Activated CD4-positive, alpha-beta T cell treated with anti-CD3 and anti-CD28 coated beads for 36 hours (primary cell): ENCODE measurements at regions not wholly inside any gene's neighbourhood (a gene's known extent, or its start where the extent isn't known, plus 50 kb on each side); places are given as distances from the start of the nearest gene placed in this dataset.
"Not testable (repeated sequence)": the region's sequence is repeated elsewhere in the genome, so short reads cannot be mapped to it uniquely, and the experiment has no call there.

Source experiments
- ATAC-seq: fragments of 200-7000 bp; cut with Tn5 transposase; one replicate; pipeline ENCODE4 v1.10.0; 2021; ENCODE audit warnings: mild to moderate bottlenecking, moderate library complexity
- CTCF ChIA-PET: fragments of 350-600 bp; sonication (Branson Sonifier 250); formaldehyde crosslinking; loops from one replicate; lab custom pipeline; 2021; ENCODE audit warnings: antibody characterized with exemption; lab: Charles Lee
- POLR2A ChIA-PET: fragments of 350-600 bp; sonication (Branson Sonifier 250); formaldehyde crosslinking; loops from one replicate; lab custom pipeline; 2021; ENCODE audit warnings: antibody characterized with exemption, inconsistent platforms; lab: Charles Lee
- DNase-seq: peaks from one replicate; pipeline ENCODE4 v3.0.0-alpha.2; 2020
- H3K27ac Mint-ChIP-seq: one replicate; pipeline ENCODE4 v1.8.0; 2021; ENCODE audit warnings: mixed read lengths
- H3K27me3 Mint-ChIP-seq: one replicate; pipeline ENCODE4 v1.8.0; 2021; ENCODE audit warnings: mixed read lengths
- H3K36me3 Mint-ChIP-seq: one replicate; pipeline ENCODE4 v1.8.0; 2021; ENCODE audit warnings: low read depth, mixed read lengths
- H3K4me1 Mint-ChIP-seq: one replicate; pipeline ENCODE4 v1.8.0; 2021; ENCODE audit warnings: mixed read lengths
- H3K4me3 Mint-ChIP-seq: one replicate; pipeline ENCODE4 v1.8.0; 2021; ENCODE audit warnings: mild to moderate bottlenecking, moderate library complexity, mixed read lengths
- H3K9me3 Mint-ChIP-seq: one replicate; pipeline ENCODE4 v1.8.0; 2021; ENCODE audit warnings: low read depth, mixed read lengths
- intact Hi-C, 2 experiments: fragments of 100-400 bp; cut with DNase I in 1 of 2; cut with micrococcal nuclease in 1 of 2; formaldehyde crosslinking; loops; one replicate each; pipeline versions ENCODE4 v1.14.2 to v1.15.1; 2022 to 2024; cut with DNase I, micrococcal nuclease

DNA sequence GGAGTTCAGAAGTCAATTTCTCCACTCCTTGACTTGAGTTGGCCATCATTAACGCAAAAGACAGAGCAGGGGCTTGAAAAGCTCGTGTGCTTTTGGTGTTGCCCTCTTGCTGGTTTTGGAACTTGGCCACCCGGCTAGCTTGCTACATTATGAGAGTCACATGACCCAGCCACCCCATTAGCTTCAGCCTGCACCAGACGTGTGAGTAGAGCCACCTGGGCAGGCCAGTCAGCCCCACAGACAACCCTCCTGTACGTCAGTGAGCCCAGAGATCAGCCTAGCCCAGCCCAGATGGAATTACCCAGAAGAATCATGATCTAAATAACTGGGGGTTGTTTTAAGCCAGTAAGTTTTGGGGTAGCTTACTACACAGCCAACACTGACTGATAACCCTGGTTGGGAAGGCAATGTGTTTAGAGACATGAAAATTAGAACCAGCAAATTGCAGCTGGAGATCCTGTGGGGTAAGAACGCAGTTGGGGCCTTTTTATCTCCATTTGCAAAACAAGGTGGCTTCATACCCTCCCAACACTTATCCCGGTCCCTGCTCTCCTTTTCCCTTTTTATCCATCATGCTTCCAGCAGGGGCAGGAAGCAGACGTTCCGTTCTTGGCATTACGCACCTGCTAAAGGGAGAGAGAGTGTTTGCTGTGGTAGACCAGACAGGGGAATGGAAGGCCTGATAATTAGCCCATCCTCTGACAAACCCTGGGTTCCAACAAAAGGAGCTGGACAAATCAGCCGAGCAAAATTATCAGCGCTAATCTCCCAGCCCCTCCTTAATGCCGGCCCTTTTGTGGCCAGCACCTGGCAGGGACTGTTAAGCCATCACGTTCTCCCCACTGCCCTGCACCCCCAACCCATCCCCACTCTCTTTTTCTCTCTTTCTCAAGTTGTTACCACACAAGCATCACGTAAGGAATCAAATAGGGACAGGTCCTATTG is 548.7 kb upstream of the CADM1 start:
- POLR2A ChIA-PET = no interaction called here
- intact Hi-C loops = no loop called here

DNA sequence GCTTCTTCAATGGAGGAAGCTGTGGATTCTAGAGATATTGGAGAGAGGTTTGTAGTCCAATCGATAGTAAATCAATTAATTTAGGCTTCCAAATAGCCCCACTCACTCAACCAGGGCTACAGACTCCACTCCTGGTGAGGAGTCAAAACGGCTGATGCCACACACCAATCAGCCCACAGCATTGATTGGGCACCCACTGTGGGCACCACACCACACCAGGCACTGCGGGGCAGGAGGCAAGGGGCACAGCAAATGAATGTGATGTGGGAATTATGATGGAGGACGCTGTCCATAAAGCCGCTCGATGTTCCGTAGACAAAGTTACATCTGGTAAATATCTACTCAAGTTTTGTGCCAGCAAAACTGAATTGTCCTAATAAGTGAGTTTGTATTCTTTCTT is 547.3 kb upstream of the CADM1 start:
- Mint-ChIP-seq H3K4me3 (no peak overlapping the region), H3K27me3 (peaks cover 5% of the 10 kb centered on the region), H3K27ac (no peak overlapping the region), H3K36me3 (no peaks in the 10 kb centered on the region), H3K9me3 (no peaks in the 10 kb centered on the region), H3K4me1 (no peaks in the 10 kb centered on the region)
- ChIA-PET POLR2A (no interaction called here), CTCF (no interaction called here)
- intact Hi-C loops = no loop called here
- DNase-seq (no peak), ATAC-seq (no peak)

More for the DNA sequence above, 548.7 kb upstream of the CADM1 start:
- Mint-ChIP-seq H3K4me1 (no peaks in the 10 kb centered on the region), H3K27ac (no peak overlapping the region), H3K36me3 (no peaks in the 10 kb centered on the region), H3K4me3 (no peak overlapping the region), H3K9me3 (no peaks in the 10 kb centered on the region), H3K27me3 (peaks cover 5% of the 10 kb centered on the region)
- CTCF ChIA-PET = no interaction called here
- DNase-seq = no peak
- no peak for ATAC-seq

GRCh38 chr11:116049383-116049782 is 545.2 kb upstream of the CADM1 start:
- no peaks in the 10 kb centered on the region for H3K4me1 Mint-ChIP-seq
- no peak overlapping the region for H3K27ac Mint-ChIP-seq
- no peaks in the 10 kb centered on the region for H3K36me3 Mint-ChIP-seq
- H3K9me3 Mint-ChIP-seq = no peaks in the 10 kb centered on the region
- intact Hi-C loops = no loop called here
- H3K27me3 Mint-ChIP-seq = peaks cover 6% of the 10 kb centered on the region
- no peak overlapping the region for H3K4me3 Mint-ChIP-seq
- no peak for DNase-seq
- ATAC-seq = no peak
- POLR2A ChIA-PET = no interaction called here
- CTCF ChIA-PET = interaction anchor here (1.1 kb wide), 1 partner anchor 10 kb away, joined by 3 read pairs; no protein-coding TSS in a partner anchor

DNA sequence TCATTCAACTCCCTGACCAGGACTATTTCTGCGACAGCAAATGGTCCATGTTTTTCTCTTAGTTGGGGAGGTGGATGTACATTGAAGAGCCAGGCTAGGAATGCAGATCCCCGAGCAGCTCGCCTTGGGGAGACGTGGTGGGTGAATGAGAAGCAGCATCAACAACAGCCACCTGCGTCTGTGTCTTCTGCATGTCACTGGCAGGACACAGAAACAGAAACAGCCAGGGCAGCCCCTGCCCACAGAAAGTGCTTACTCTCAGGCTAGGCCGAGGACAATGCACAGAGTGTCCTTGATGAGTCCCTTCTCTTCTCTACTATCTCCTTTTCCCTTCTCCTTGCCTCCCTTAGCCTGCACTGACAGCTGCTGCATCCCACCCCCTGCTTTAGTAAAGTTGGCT is 541.9 kb upstream of the CADM1 start:
- H3K27ac Mint-ChIP-seq = no peak overlapping the region
- H3K4me1 Mint-ChIP-seq = no peaks in the 10 kb centered on the region
- H3K4me3 Mint-ChIP-seq = no peak overlapping the region
- intact Hi-C loops = no loop called here
- ATAC-seq = no peak
- ChIA-PET POLR2A (no interaction called here), CTCF (no interaction called here)
- H3K27me3 Mint-ChIP-seq = peaks cover 2% of the 10 kb centered on the region
- DNase-seq = no peak
- no peaks in the 10 kb centered on the region for H3K9me3 Mint-ChIP-seq
- no peaks in the 10 kb centered on the region for H3K36me3 Mint-ChIP-seq

DNA sequence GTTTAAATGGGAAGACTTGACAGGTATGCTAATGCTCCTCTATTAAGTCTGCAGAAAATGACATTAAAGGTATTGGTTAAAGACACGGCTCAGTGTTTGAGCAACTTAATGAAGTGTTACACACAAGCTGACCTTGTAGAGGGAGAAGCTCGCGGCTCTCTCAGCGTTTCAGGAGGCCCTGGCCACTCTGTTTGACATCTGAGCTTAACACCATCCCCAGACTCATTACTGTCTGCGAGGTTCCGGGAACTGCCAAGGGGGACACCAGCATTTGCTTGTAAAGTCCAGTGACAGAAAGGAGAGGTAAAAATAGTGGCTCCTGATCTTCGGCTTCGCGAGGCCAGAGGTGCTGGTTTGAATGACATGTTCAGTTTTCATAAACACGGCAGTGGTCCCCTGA is 540.7 kb upstream of the CADM1 start:
- Mint-ChIP-seq H3K4me3 (no peak overlapping the region), H3K36me3 (no peaks in the 10 kb centered on the region), H3K27me3 (peaks cover 2% of the 10 kb centered on the region), H3K4me1 (no peaks in the 10 kb centered on the region), H3K9me3 (no peaks in the 10 kb centered on the region), H3K27ac (no peak overlapping the region)
- no peak for DNase-seq
- ATAC-seq = no peak
- ChIA-PET POLR2A (no interaction called here), CTCF (no interaction called here)
- intact Hi-C loops = no loop called here

GRCh38 chr11:116044520-116044919 is 540.3 kb upstream of the CADM1 start:
- Mint-ChIP-seq H3K36me3 (no peaks in the 10 kb centered on the region), H3K4me1 (no peaks in the 10 kb centered on the region), H3K27ac (no peak overlapping the region), H3K27me3 (peaks cover 2% of the 10 kb centered on the region), H3K4me3 (no peak overlapping the region), H3K9me3 (no peaks in the 10 kb centered on the region)
- ChIA-PET POLR2A (no interaction called here), CTCF (no interaction called here)
- DNase-seq = no peak
- ATAC-seq = no peak
- intact Hi-C loops = no loop called here

DNA sequence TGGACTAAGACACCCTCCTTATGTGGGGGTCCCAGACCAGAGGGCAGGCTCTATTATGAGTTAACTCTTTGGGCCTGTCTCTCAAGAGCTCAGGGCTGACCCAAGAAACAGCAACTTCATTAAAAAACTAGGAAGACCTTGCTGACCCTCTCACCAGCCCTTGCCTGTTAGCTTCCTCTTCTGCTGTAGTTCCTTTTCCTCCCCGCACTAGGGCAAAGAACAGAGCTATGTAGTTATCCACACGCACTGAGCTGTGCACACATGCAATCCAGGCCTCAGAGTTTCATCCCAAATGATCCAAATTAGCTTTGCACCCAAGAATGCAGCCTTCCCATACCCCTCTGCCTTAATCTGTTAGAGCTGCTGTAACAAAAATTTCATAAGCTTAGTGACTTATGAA is 539.6 kb upstream of the CADM1 start:
- no peaks in the 10 kb centered on the region for H3K36me3 Mint-ChIP-seq
- H3K27ac Mint-ChIP-seq = no peak overlapping the region
- intact Hi-C loops = no loop called here
- H3K9me3 Mint-ChIP-seq = no peaks in the 10 kb centered on the region
- POLR2A ChIA-PET = no interaction called here
- no peak for DNase-seq
- ATAC-seq = no peak
- CTCF ChIA-PET = no interaction called here
- H3K4me1 Mint-ChIP-seq = no peaks in the 10 kb centered on the region
- peaks cover 2% of the 10 kb centered on the region for H3K27me3 Mint-ChIP-seq
- no peak overlapping the region for H3K4me3 Mint-ChIP-seq

DNA sequence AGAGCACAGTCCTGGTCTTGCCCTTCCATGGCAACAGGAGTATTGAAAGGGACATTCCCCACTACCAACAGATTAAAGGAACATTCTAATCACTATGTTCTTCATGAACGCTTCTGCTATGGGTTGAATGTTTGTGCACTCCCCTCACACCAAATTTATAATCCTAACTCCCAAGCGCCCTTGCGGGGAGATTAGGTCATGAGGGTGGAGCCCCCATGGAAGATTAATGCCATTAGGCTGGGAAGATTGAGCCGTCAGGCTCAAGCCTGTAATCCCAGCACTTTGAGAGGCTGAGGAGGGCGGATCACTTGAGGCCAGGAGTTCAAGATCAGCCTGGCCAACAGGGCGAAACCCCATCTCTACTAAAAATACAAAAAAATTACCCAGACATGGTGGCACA is 538.8 kb upstream of the CADM1 start:
- ATAC-seq, H3K27me3 Mint-ChIP-seq, CTCF ChIA-PET, H3K36me3 Mint-ChIP-seq, POLR2A ChIA-PET, H3K9me3 Mint-ChIP-seq, intact Hi-C loops, H3K27ac Mint-ChIP-seq, H3K4me1 Mint-ChIP-seq, H3K4me3 Mint-ChIP-seq, DNase-seq: not testable (repeated sequence)

- ATAC-seq = no peak
- H3K4me3 Mint-ChIP-seq = no peak overlapping the region
- H3K4me1 Mint-ChIP-seq = no peaks in the 10 kb centered on the region
- H3K27me3 Mint-ChIP-seq = peaks cover 2% of the 10 kb centered on the region
- H3K27ac Mint-ChIP-seq = no peak overlapping the region
- ChIA-PET POLR2A (no interaction called here), CTCF (no interaction called here)
- no peak for DNase-seq
- no peaks in the 10 kb centered on the region for H3K36me3 Mint-ChIP-seq
- H3K9me3 Mint-ChIP-seq = no peaks in the 10 kb centered on the region
- intact Hi-C loops = no loop called here
These were observed 537.9 kb upstream of the CADM1 start for GRCh38 chr11:116042146-116042545.

DNA sequence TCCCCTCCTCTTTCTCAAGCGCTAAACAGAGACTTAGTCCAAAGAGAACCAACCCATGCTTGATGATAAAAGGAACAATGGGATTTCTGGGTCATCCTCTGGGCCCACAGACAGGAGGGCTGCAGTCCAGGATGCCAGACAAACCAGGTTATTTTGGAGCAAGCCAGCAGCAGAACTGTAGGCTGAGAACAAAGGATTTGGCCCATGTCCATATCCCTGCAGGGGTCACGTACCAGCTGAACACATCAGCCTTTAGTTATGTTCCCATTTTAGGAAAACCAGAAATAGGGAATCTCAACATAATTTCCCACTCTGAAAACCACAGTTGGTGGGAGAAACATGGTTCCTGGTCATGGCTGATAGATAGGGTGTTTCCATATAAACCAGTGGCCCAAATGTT is 533.6 kb upstream of the CADM1 start:
- no peak for ATAC-seq
- CTCF ChIA-PET = interaction anchor here (0.6 kb wide), 1 partner anchor 266 kb away, joined by 3 read pairs; no protein-coding TSS in a partner anchor
- DNase-seq = no peak
- no peak overlapping the region for H3K27ac Mint-ChIP-seq
- no peaks in the 10 kb centered on the region for H3K4me1 Mint-ChIP-seq
- POLR2A ChIA-PET = no interaction called here
- intact Hi-C loops = no loop called here
- no peaks in the 10 kb centered on the region for H3K27me3 Mint-ChIP-seq
- H3K4me3 Mint-ChIP-seq = no peak overlapping the region
- no peaks in the 10 kb centered on the region for H3K9me3 Mint-ChIP-seq
- H3K36me3 Mint-ChIP-seq = no peaks in the 10 kb centered on the region

GRCh38 chr11:116035977-116036376 is 531.8 kb upstream of the CADM1 start:
- Mint-ChIP-seq H3K27ac (no peak overlapping the region), H3K4me1 (no peaks in the 10 kb centered on the region), H3K9me3 (no peaks in the 10 kb centered on the region), H3K4me3 (no peak overlapping the region), H3K27me3 (no peaks in the 10 kb centered on the region), H3K36me3 (no peaks in the 10 kb centered on the region)
- DNase-seq (no peak), ATAC-seq (no peak)
- ChIA-PET POLR2A (no interaction called here), CTCF (no interaction called here)
- intact Hi-C loops = no loop called here

DNA sequence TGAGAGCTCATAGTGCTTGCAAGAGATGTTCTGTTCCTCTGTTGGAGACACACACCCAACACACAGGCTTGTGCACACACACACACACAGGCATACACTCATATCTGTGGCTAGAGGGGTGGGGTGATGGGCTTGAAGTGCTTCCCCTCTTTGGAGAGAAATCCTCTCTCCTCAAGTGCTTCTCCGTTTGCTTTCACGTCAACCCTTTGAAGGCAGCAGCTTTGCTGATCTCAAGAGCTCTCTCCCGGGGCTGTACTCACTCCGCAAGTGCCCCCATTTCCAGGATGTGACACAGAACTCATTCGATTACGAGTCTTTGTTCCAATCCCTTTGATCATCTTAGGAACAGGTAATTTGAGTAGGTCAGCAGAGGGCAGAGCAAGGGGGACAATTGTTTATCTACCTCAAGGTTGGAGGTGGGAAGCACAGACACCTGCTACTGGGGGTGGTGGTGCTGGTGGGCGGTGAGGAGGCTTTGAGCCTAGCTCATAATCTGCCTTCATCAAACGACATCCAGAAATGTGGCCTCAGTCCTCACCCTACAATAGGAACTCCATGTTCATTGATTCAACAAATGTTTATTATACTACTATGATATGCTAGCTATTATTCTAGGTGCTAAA is 529.8 kb upstream of the CADM1 start:
- Mint-ChIP-seq H3K9me3 (no peaks in the 10 kb centered on the region), H3K4me1 (no peaks in the 10 kb centered on the region), H3K27ac (no peak overlapping the region), H3K36me3 (no peaks in the 10 kb centered on the region), H3K4me3 (no peak overlapping the region), H3K27me3 (no peaks in the 10 kb centered on the region)
- DNase-seq (no peak), ATAC-seq (no peak)
- intact Hi-C loops = no loop called here
- ChIA-PET POLR2A (no interaction called here), CTCF (no interaction called here)
